Activated CD8-positive, alpha-beta T cell treated with anti-CD3 and anti-CD28 coated beads for 36 hours (primary cell): ENCODE measurements at regions not wholly inside any gene's neighbourhood (a gene's known extent, or its start where the extent isn't known, plus 50 kb on each side); places are given as distances from the start of the nearest gene placed in this dataset.

Experiments used
- ATAC-seq: fragments of 200-7000 bp; cut with Tn5 transposase; one replicate; pipeline ENCODE4 v1.10.0; 2021; ENCODE audit warnings: mild to moderate bottlenecking, moderate library complexity
- CTCF ChIA-PET: fragments of 350-600 bp; sonication (Branson Sonifier 250); formaldehyde crosslinking; loops from one replicate; lab custom pipeline; 2021; ENCODE audit warnings: antibody characterized with exemption; lab: Charles Lee
- POLR2A ChIA-PET: fragments of 350-600 bp; sonication (Branson Sonifier 250); formaldehyde crosslinking; loops from one replicate; lab custom pipeline; 2021; ENCODE audit warnings: antibody characterized with exemption; lab: Charles Lee
- DNase-seq: peaks from one replicate; pipeline ENCODE4 v3.0.0-alpha.2; 2020
- H3K27ac Mint-ChIP-seq: one replicate; pipeline ENCODE4 v1.8.0; 2021; ENCODE audit warnings: mild to moderate bottlenecking, mixed read lengths
- H3K27me3 Mint-ChIP-seq: one replicate; pipeline ENCODE4 v1.8.0; 2021; ENCODE audit warnings: mixed read lengths
- H3K36me3 Mint-ChIP-seq: one replicate; pipeline ENCODE4 v1.8.0; 2021; ENCODE audit warnings: low read depth, mixed read lengths
- H3K4me1 Mint-ChIP-seq: one replicate; pipeline ENCODE4 v1.8.0; 2021; ENCODE audit warnings: low read depth, mixed read lengths
- H3K4me3 Mint-ChIP-seq: one replicate; pipeline ENCODE4 v1.8.0; 2021; ENCODE audit warnings: mild to moderate bottlenecking, moderate library complexity, mixed read lengths
- H3K9me3 Mint-ChIP-seq: one replicate; pipeline ENCODE4 v1.8.0; 2021; ENCODE audit warnings: mixed read lengths
- CTCF ChIP-seq: fragments of 200-600 bp; IDR thresholded peaks from one replicate; pipeline ENCODE4 v1.8.0; 2022; ENCODE audit warnings: antibody characterized with exemption, mild to moderate bottlenecking
- intact Hi-C: fragments of 100-400 bp; cut with micrococcal nuclease; formaldehyde crosslinking; loops from one replicate; pipeline ENCODE4 v1.10.0; 2022

DNA sequence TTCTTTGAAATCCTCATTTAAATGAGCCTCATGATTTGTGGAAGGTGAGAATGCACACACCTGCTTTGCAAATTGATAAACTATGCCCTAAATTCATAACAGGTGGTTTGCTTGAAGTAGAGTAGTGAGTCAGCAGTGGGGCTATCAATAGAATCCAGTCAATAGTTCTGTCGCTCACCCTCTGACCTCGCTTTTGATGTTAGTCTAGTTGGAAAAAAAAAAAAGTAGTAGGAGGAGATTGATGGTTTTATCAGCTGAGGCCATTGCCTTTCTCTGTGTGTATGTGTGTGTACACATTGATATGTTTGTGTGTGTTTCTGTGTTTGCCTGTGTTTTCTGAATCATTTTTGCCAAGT lies 267.3 kb downstream of the SNAPC1 start:
- no peak overlapping the region for H3K4me3 Mint-ChIP-seq
- no peak overlapping the region for H3K27ac Mint-ChIP-seq
- peaks cover 20% of the 10 kb centered on the region for H3K27me3 Mint-ChIP-seq
- CTCF ChIA-PET: no interaction called here
- intact Hi-C loops: no loop called here
- no peaks in the 10 kb centered on the region for H3K36me3 Mint-ChIP-seq
- POLR2A ChIA-PET: no interaction called here
- DNase-seq (no peak), ATAC-seq (no peak)
- H3K9me3 Mint-ChIP-seq: peaks cover 4% of the 10 kb centered on the region
- no peak for TF ChIP-seq CTCF
- H3K4me1 Mint-ChIP-seq: no peaks in the 10 kb centered on the region

GRCh38 chr14:62030387-62030786 lies 268.2 kb downstream of the SNAPC1 start:
- Mint-ChIP-seq H3K4me1 (no peaks in the 10 kb centered on the region), H3K27ac (no peak overlapping the region), H3K4me3 (no peak overlapping the region), H3K27me3 (peaks cover 16% of the 10 kb centered on the region), H3K9me3 (no peaks in the 10 kb centered on the region), H3K36me3 (no peaks in the 10 kb centered on the region)
- no peak for TF ChIP-seq CTCF
- ChIA-PET POLR2A (no interaction called here), CTCF (interaction anchor here (1.1 kb wide), 1 partner anchor 85 kb away, joined by 3 read pairs; no protein-coding TSS in a partner anchor)
- ATAC-seq: no peak
- DNase-seq: no peak
- intact Hi-C loops: no loop called here

DNA sequence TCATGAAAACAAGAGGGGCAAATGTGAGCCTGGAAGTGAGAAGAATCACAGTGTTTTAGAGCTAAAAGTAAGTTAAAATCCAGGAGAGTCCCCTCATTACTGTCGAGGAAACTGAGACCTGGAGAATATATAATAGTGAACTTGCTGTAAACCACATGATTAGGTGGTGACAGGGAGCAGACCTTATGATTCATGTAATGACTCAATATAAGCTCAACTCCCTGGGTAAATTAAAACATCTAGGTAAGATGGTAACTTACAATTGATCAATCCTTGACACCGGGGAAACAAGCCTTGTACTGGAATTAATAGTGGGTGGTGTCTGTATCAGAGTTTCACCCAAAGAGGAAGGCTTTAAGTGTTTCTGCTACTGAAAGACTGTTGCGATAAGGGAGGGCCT lies 269.3 kb downstream of the SNAPC1 start:
- H3K27ac Mint-ChIP-seq: no peak overlapping the region
- no peak overlapping the region for H3K4me3 Mint-ChIP-seq
- no peak for TF ChIP-seq CTCF
- POLR2A ChIA-PET: no interaction called here
- CTCF ChIA-PET: interaction anchor here (1.0 to 1.1 kb wide), 2 partner anchors 84 to 95 kb away, joined by 3 to 4 read pairs; no protein-coding TSS in a partner anchor
- no peaks in the 10 kb centered on the region for H3K4me1 Mint-ChIP-seq
- ATAC-seq (no peak), DNase-seq (no peak)
- H3K9me3 Mint-ChIP-seq: no peaks in the 10 kb centered on the region
- peaks cover 12% of the 10 kb centered on the region for H3K27me3 Mint-ChIP-seq
- intact Hi-C loops: no loop called here
- no peaks in the 10 kb centered on the region for H3K36me3 Mint-ChIP-seq

- peaks cover 2% of the 10 kb centered on the region for H3K9me3 Mint-ChIP-seq
- intact Hi-C loops: no loop called here
- no peak overlapping the region for H3K27ac Mint-ChIP-seq
- DNase-seq (no peak), ATAC-seq (no peak)
- ChIA-PET POLR2A (no interaction called here), CTCF (no interaction called here)
- H3K4me1 Mint-ChIP-seq: no peaks in the 10 kb centered on the region
- H3K4me3 Mint-ChIP-seq: no peak overlapping the region
- H3K36me3 Mint-ChIP-seq: no peaks in the 10 kb centered on the region
- no peak for TF ChIP-seq CTCF
- H3K27me3 Mint-ChIP-seq: no peaks in the 10 kb centered on the region
Measured at GRCh38 chr14:62053188-62053587, 291.0 kb downstream of the SNAPC1 start.

- no peak overlapping the region for H3K27ac Mint-ChIP-seq
- TF ChIP-seq CTCF: no peak
- POLR2A ChIA-PET: no interaction called here
- intact Hi-C loops: no loop called here
- H3K36me3 Mint-ChIP-seq: no peaks in the 10 kb centered on the region
- no peak overlapping the region for H3K4me3 Mint-ChIP-seq
- H3K9me3 Mint-ChIP-seq: no peaks in the 10 kb centered on the region
- CTCF ChIA-PET: no interaction called here
- H3K4me1 Mint-ChIP-seq: no peaks in the 10 kb centered on the region
- H3K27me3 Mint-ChIP-seq: peaks cover 1% of the 10 kb centered on the region
- ATAC-seq (no peak), DNase-seq (no peak)
Measured at GRCh38 chr14:62056789-62057188, 294.6 kb downstream of the SNAPC1 start.
